ENCODE measurements at regions not wholly inside any gene's neighbourhood (a gene's known extent, or its start where the extent isn't known, plus 50 kb on each side); places are given as distances from the start of the nearest gene placed in this dataset.

GRCh38 chr17:81345228-81346089 is 49.8 kb upstream of the BAHCC1 start:
- DNase-seq (ENCODE audit: low read depth in 2 of 2), result peak; percentile 72 to 93

All from dermis microvascular lymphatic vessel endothelial cell (primary cell).